MM.1S (cell line): ENCODE measurements at regions not wholly inside any gene's neighbourhood (a gene's known extent, or its start where the extent isn't known, plus 50 kb on each side); places are given as distances from the start of the nearest gene placed in this dataset.

Source experiments
- EZH2 ChIP-seq: fragments of 300-600 bp; sonication (generic); optimal IDR thresholded peaks from 2 replicates; pipeline ENCODE3; 2017; ENCODE audit warnings: low read depth, mild to moderate bottlenecking, antibody characterized with exemption, low read length, mixed read lengths
- EZH2phosphoT487 ChIP-seq: fragments of 300-600 bp; sonication (generic); IDR thresholded peaks from 2 replicates; pipeline ENCODE4 v1.6.1; 2018; ENCODE audit warnings: antibody characterized with exemption, low read length
- TF ChIP-seq, protein P1 (sequence below): fragments of 300-600 bp; sonication (generic); IDR thresholded peaks from 2 replicates; pipeline ENCODE4 v1.5.1; 2016; ENCODE audit warnings: antibody characterized with exemption, low read length, mixed read lengths

DNA sequence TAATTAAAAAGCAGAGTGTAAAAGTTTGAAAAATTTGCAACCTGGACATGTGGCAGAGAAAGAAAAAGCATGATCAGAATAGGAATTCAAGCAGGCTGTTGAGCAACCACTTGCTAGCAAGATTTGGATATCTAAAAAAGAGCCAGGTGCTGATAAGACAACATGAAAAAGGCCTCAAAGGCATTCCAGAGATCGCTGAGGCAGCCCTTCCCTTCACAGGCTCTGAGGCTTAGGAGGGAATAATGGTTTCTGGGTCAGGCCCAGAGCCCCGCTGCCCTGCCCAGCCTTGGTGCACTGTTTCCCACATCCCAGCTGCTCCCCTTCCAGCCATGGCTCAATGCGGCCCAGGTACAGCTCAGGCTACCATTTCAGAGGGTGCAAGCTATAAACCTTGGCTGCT, 64.1 kb upstream of the EEPD1 start:
- TF ChIP-seq EZH2 (no peak), EZH2phosphoT487 (no peak)
- TF ChIP-seq, protein P1, sequence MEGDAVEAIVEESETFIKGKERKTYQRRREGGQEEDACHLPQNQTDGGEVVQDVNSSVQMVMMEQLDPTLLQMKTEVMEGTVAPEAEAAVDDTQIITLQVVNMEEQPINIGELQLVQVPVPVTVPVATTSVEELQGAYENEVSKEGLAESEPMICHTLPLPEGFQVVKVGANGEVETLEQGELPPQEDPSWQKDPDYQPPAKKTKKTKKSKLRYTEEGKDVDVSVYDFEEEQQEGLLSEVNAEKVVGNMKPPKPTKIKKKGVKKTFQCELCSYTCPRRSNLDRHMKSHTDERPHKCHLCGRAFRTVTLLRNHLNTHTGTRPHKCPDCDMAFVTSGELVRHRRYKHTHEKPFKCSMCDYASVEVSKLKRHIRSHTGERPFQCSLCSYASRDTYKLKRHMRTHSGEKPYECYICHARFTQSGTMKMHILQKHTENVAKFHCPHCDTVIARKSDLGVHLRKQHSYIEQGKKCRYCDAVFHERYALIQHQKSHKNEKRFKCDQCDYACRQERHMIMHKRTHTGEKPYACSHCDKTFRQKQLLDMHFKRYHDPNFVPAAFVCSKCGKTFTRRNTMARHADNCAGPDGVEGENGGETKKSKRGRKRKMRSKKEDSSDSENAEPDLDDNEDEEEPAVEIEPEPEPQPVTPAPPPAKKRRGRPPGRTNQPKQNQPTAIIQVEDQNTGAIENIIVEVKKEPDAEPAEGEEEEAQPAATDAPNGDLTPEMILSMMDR, result no peak
